ENCODE measurements at regions not wholly inside any gene's neighbourhood (a gene's known extent, or its start where the extent isn't known, plus 50 kb on each side); places are given as distances from the start of the nearest gene placed in this dataset.

GRCh38 chr5:135688385-135688784, 109.6 kb upstream of the CXCL14 start:
- H3K27me3 ChIP-seq (replicated peaks), result no peaks in the 10 kb centered on the region; the same call in 1 of the 2 replicates
- H3K4me1 ChIP-seq (replicated peaks), result no peaks in the 10 kb centered on the region; the same call in none of the 2 replicates
- no peak overlapping the region for H3K4me3 ChIP-seq
- no peak overlapping the region for H3K27ac ChIP-seq
- no peaks in the 10 kb centered on the region for H3K36me3 ChIP-seq
- DNase-seq (ENCODE audit: low read depth in 1 of 2, low spot score in 2 of 2), result no peak
- no peaks in the 10 kb centered on the region for H3K9me3 ChIP-seq (replicated peaks)

GRCh38 chr5:135683189-135683588, 104.4 kb upstream of the CXCL14 start:
- no peak overlapping the region for H3K4me3 ChIP-seq
- DNase-seq (ENCODE audit: low read depth in 1 of 2, low spot score in 2 of 2), result no peak
- no peak overlapping the region for H3K27ac ChIP-seq
- no peaks in the 10 kb centered on the region for H3K4me1 ChIP-seq (replicated peaks)
- no peaks in the 10 kb centered on the region for H3K27me3 ChIP-seq (replicated peaks)
- no peaks in the 10 kb centered on the region for H3K36me3 ChIP-seq
- H3K9me3 ChIP-seq (replicated peaks), result no peaks in the 10 kb centered on the region; the same call in none of the 2 replicates

- Histone ChIP-seq H3K4me3 (no peak overlapping the region), H3K27ac (no peak overlapping the region), H3K27me3 (replicated peaks) (no peaks in the 10 kb centered on the region), H3K36me3 (no peaks in the 10 kb centered on the region), H3K9me3 (replicated peaks) (peaks cover 2% of the 10 kb centered on the region), H3K4me1 (replicated peaks) (no peaks in the 10 kb centered on the region)
- no peak for DNase-seq (ENCODE audit: low read depth in 1 of 2, low spot score in 2 of 2)
Measured at GRCh38 chr5:135680713-135681112, 101.9 kb upstream of the CXCL14 start.

- H3K27me3 ChIP-seq (replicated peaks), result no peaks in the 10 kb centered on the region
- H3K9me3 ChIP-seq (replicated peaks), result peaks cover 2% of the 10 kb centered on the region
- H3K27ac ChIP-seq, result no peak overlapping the region
- no peaks in the 10 kb centered on the region for H3K4me1 ChIP-seq (replicated peaks)
- no peak overlapping the region for H3K4me3 ChIP-seq
- no peak for DNase-seq (ENCODE audit: low read depth in 1 of 2, low spot score in 2 of 2)
- H3K36me3 ChIP-seq, result no peaks in the 10 kb centered on the region
Measured at GRCh38 chr5:135678640-135679268, 100.0 kb upstream of the CXCL14 start.

GRCh38 chr5:135671966-135672365, 93.2 kb upstream of the CXCL14 start:
- Histone ChIP-seq H3K4me1 (replicated peaks) (no peaks in the 10 kb centered on the region), H3K9me3 (replicated peaks) (no peaks in the 10 kb centered on the region), H3K4me3 (no peak overlapping the region), H3K27me3 (replicated peaks) (no peaks in the 10 kb centered on the region), H3K27ac (no peak overlapping the region), H3K36me3 (no peaks in the 10 kb centered on the region)
- DNase-seq (ENCODE audit: low read depth in 1 of 2, low spot score in 2 of 2), result no peak

GRCh38 chr5:135671052-135671705, 92.4 kb upstream of the CXCL14 start:
- H3K4me3 ChIP-seq, result no peak overlapping the region
- H3K27ac ChIP-seq, result no peak overlapping the region
- H3K36me3 ChIP-seq, result no peaks in the 10 kb centered on the region
- H3K27me3 ChIP-seq (replicated peaks), result no peaks in the 10 kb centered on the region
- DNase-seq (ENCODE audit: low read depth in 1 of 2, low spot score in 2 of 2), result no peak
- H3K9me3 ChIP-seq (replicated peaks), result no peaks in the 10 kb centered on the region
- H3K4me1 ChIP-seq (replicated peaks), result no peaks in the 10 kb centered on the region

GRCh38 chr5:135670588-135670987, 91.8 kb upstream of the CXCL14 start:
- no peaks in the 10 kb centered on the region for H3K27me3 ChIP-seq (replicated peaks)
- H3K4me1 ChIP-seq (replicated peaks), result no peaks in the 10 kb centered on the region
- H3K27ac ChIP-seq, result no peak overlapping the region
- no peaks in the 10 kb centered on the region for H3K9me3 ChIP-seq (replicated peaks)
- DNase-seq (ENCODE audit: low read depth in 1 of 2, low spot score in 2 of 2), result no peak
- H3K4me3 ChIP-seq, result no peak overlapping the region
- no peaks in the 10 kb centered on the region for H3K36me3 ChIP-seq

GRCh38 chr5:135669416-135669815, 90.6 kb upstream of the CXCL14 start:
- H3K27me3 ChIP-seq (replicated peaks), result no peaks in the 10 kb centered on the region

GRCh38 chr5:135667673-135668072, 88.9 kb upstream of the CXCL14 start:
- no peaks in the 10 kb centered on the region for H3K36me3 ChIP-seq
- DNase-seq (ENCODE audit: low read depth in 1 of 2, low spot score in 2 of 2), result no peak
- no peaks in the 10 kb centered on the region for H3K4me1 ChIP-seq (replicated peaks)
- H3K27ac ChIP-seq, result no peak overlapping the region
- H3K4me3 ChIP-seq, result no peak overlapping the region
- H3K27me3 ChIP-seq (replicated peaks), result no peaks in the 10 kb centered on the region
- no peaks in the 10 kb centered on the region; the same call in 1 of the 2 replicates for H3K9me3 ChIP-seq (replicated peaks)

More at GRCh38 chr5:135669416-135669815, 90.6 kb upstream of the CXCL14 start:
- Histone ChIP-seq H3K9me3 (replicated peaks) (no peaks in the 10 kb centered on the region), H3K27ac (no peak overlapping the region), H3K4me1 (replicated peaks) (no peaks in the 10 kb centered on the region), H3K36me3 (no peaks in the 10 kb centered on the region), H3K4me3 (no peak overlapping the region)
- no peak for DNase-seq (ENCODE audit: low read depth in 1 of 2, low spot score in 2 of 2)

GRCh38 chr5:135667204-135667603, 88.4 kb upstream of the CXCL14 start:
- H3K9me3 ChIP-seq (replicated peaks), result no peaks in the 10 kb centered on the region; the same call in 1 of the 2 replicates
- DNase-seq (ENCODE audit: low read depth in 1 of 2, low spot score in 2 of 2), result no peak
- H3K4me3 ChIP-seq, result no peak overlapping the region
- no peaks in the 10 kb centered on the region for H3K27me3 ChIP-seq (replicated peaks)
- no peaks in the 10 kb centered on the region for H3K4me1 ChIP-seq (replicated peaks)
- H3K27ac ChIP-seq, result no peak overlapping the region
- no peaks in the 10 kb centered on the region for H3K36me3 ChIP-seq

- Histone ChIP-seq H3K36me3 (no peaks in the 10 kb centered on the region), H3K4me3 (no peak overlapping the region), H3K27me3 (replicated peaks) (no peaks in the 10 kb centered on the region), H3K9me3 (replicated peaks) (peaks cover 2% of the 10 kb centered on the region; the same call in 1 of the 2 replicates), H3K27ac (no peak overlapping the region), H3K4me1 (replicated peaks) (no peaks in the 10 kb centered on the region)
- no peak for DNase-seq (ENCODE audit: low read depth in 1 of 2, low spot score in 2 of 2)
Measured at GRCh38 chr5:135662683-135663082, 83.9 kb upstream of the CXCL14 start.

- H3K4me1 ChIP-seq (replicated peaks), result no peaks in the 10 kb centered on the region
- no peak overlapping the region for H3K4me3 ChIP-seq
- H3K27ac ChIP-seq, result no peak overlapping the region
- DNase-seq (ENCODE audit: low read depth in 1 of 2, low spot score in 2 of 2), result no peak
- no peaks in the 10 kb centered on the region for H3K36me3 ChIP-seq
- H3K27me3 ChIP-seq (replicated peaks), result 0 out of 2 replicates have a peak, but pooled peaks cover 1% of the 10 kb centered on the region
- peaks cover 2% of the 10 kb centered on the region; the same call in 1 of the 2 replicates for H3K9me3 ChIP-seq (replicated peaks)
Measured at GRCh38 chr5:135662061-135662481, 83.3 kb upstream of the CXCL14 start.

- Histone ChIP-seq H3K9me3 (replicated peaks) (peaks cover 2% of the 10 kb centered on the region; the same call in 1 of the 2 replicates), H3K4me3 (no peak overlapping the region), H3K27ac (no peak overlapping the region), H3K4me1 (replicated peaks) (no peaks in the 10 kb centered on the region), H3K36me3 (no peaks in the 10 kb centered on the region), H3K27me3 (replicated peaks) (0 out of 2 replicates have a peak, but pooled peaks cover 3% of the 10 kb centered on the region)
- no peak for DNase-seq (ENCODE audit: low read depth in 1 of 2, low spot score in 2 of 2)
Measured at GRCh38 chr5:135660826-135661575, 82.2 kb upstream of the CXCL14 start.
